Posterior vena cava (tissue), 2 donors: ENCODE measurements at regions not wholly inside any gene's neighbourhood (a gene's known extent, or its start where the extent isn't known, plus 50 kb on each side); places are given as distances from the start of the nearest gene placed in this dataset.

Experiments used
- DNase-seq: peaks from one replicate; pipeline ENCODE4 v3.0.0-alpha.2; 2020; ENCODE audit warnings: low spot score
- intact Hi-C, 2 donors: fragments of 100-400 bp; cut with DNase I; formaldehyde crosslinking; loops; one replicate each; pipeline versions ENCODE4 v1.14.1 to v1.14.2; 2022 to 2023
- donor health status: DM: yes; HTN: yes; CAD: no.
- donor health status: DM: yes; HTN: yes; CAD: no.

GRCh38 chr1:217115404-217116380 is 392.5 kb upstream of the ESRRG start:
- intact Hi-C loops: no loop called here

GRCh38 chr1:217109928-217110327 is 386.7 kb upstream of the ESRRG start:
- no peak for DNase-seq
- intact Hi-C loops: no loop called here

More at GRCh38 chr1:217115404-217116380, 392.5 kb upstream of the ESRRG start:
- DNase-seq: no peak

GRCh38 chr1:217106231-217106901 is 383.1 kb upstream of the ESRRG start:
- intact Hi-C loops: no loop called here
- DNase-seq: no peak

- intact Hi-C loops: no loop called here
- DNase-seq: no peak
These were observed 382.2 kb upstream of the ESRRG start for GRCh38 chr1:217105437-217105836.

- DNase-seq: no peak
- intact Hi-C loops: no loop called here
These were observed 374.6 kb upstream of the ESRRG start for GRCh38 chr1:217097819-217098218.

- intact Hi-C loops: no loop called here
- DNase-seq: no peak
These were observed 373.0 kb upstream of the ESRRG start for GRCh38 chr1:217096200-217096599.

GRCh38 chr1:217095050-217095622 is 371.9 kb upstream of the ESRRG start:
- intact Hi-C loops: no loop called here
- DNase-seq: no peak

GRCh38 chr1:217091561-217091960 is 368.3 kb upstream of the ESRRG start:
- intact Hi-C loops: no loop called here
- no peak for DNase-seq

- intact Hi-C loops: no loop called here
These were observed 367.1 kb upstream of the ESRRG start for GRCh38 chr1:217090060-217090911.

GRCh38 chr1:217089361-217090014 is 366.3 kb upstream of the ESRRG start:
- DNase-seq: no peak
- intact Hi-C loops: no loop called here

More at GRCh38 chr1:217090060-217090911, 367.1 kb upstream of the ESRRG start:
- no peak for DNase-seq

- no peak for DNase-seq
- intact Hi-C loops: no loop called here
These were observed 365.5 kb upstream of the ESRRG start for GRCh38 chr1:217088521-217089284.

- no peak for DNase-seq
- intact Hi-C loops: no loop called here
These were observed 364.8 kb upstream of the ESRRG start for GRCh38 chr1:217088011-217088410.

GRCh38 chr1:217079584-217079983 is 356.4 kb upstream of the ESRRG start:
- intact Hi-C loops: no loop called here
- DNase-seq: no peak

GRCh38 chr1:217078959-217079358 is 355.7 kb upstream of the ESRRG start:
- DNase-seq: no peak
- intact Hi-C loops: no loop called here

GRCh38 chr1:217078078-217078690 is 355.0 kb upstream of the ESRRG start:
- intact Hi-C loops: no loop called here
- no peak for DNase-seq

GRCh38 chr1:217077426-217077825 is 354.2 kb upstream of the ESRRG start:
- intact Hi-C loops: no loop called here
- no peak for DNase-seq

GRCh38 chr1:217076902-217077301 is 353.7 kb upstream of the ESRRG start:
- intact Hi-C loops: no loop called here
- DNase-seq: no peak

GRCh38 chr1:217072926-217073325 is 349.7 kb upstream of the ESRRG start:
- intact Hi-C loops: no loop called here
- no peak for DNase-seq
